GM12865 (cell line): ENCODE measurements at regions not wholly inside any gene's neighbourhood (a gene's known extent, or its start where the extent isn't known, plus 50 kb on each side); places are given as distances from the start of the nearest gene placed in this dataset.

Source experiments
- DNase-seq: peaks from one replicate; pipeline ENCODE4 v3.0.0; 2010; ENCODE audit warnings: low read depth
- H3K4me3 ChIP-seq: 2 replicates; pipeline ENCODE4 v1.5.1; 2011; ENCODE audit warnings: mild to moderate bottlenecking, low read depth, low read length, control low read depth
- TF ChIP-seq, protein P1 (sequence below): IDR thresholded peaks from 2 replicates; pipeline ENCODE4 v1.5.1; 2011; ENCODE audit warnings: low read length, control low read depth, low read depth, inconsistent platforms; ENCODE audit not compliant: insufficient read depth; ENCODE audit errors: missing control alignments

DNA sequence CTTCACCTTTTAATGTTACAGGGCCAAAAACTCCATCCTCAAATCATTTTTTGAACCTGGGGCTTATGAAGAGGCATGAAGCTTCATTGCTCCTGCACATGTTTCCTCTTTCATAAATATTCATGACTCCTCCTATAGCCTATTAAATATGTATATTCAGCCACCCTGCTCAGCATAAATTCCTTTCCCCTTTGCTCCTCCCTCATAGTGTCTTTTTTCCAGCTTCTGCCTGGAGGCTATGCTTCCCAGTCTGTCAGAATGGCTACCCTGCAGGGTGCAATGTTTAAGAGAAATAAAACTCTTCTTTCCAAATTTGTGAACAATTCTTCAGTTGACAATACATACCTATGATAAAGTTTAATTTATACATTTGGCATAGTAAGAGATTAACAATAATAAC, 1082.9 kb upstream of the CDH18 start:
- H3K4me3 ChIP-seq: no peak overlapping the region
- TF ChIP-seq, protein P1, sequence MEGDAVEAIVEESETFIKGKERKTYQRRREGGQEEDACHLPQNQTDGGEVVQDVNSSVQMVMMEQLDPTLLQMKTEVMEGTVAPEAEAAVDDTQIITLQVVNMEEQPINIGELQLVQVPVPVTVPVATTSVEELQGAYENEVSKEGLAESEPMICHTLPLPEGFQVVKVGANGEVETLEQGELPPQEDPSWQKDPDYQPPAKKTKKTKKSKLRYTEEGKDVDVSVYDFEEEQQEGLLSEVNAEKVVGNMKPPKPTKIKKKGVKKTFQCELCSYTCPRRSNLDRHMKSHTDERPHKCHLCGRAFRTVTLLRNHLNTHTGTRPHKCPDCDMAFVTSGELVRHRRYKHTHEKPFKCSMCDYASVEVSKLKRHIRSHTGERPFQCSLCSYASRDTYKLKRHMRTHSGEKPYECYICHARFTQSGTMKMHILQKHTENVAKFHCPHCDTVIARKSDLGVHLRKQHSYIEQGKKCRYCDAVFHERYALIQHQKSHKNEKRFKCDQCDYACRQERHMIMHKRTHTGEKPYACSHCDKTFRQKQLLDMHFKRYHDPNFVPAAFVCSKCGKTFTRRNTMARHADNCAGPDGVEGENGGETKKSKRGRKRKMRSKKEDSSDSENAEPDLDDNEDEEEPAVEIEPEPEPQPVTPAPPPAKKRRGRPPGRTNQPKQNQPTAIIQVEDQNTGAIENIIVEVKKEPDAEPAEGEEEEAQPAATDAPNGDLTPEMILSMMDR: no peak
- DNase-seq: no peak

DNA sequence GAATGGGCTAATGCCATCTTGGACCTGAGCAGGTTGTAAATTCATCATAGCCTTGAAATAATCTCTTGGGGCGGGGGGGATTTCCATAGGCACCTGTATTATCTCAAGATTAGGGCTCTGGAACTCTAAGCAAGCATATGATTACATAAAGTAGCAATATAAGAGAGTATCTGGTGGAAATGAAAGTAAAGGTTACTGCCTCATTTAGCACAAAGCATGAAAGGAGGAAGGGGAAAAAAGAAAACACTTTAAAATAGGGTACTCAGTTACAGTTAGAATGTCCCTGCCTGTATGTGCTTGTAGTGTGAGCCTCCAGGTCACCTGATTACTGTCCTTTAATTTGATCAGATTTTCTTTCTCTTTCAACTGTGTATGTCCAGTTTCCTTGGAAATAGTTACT, 1079.7 kb upstream of the CDH18 start:
- TF ChIP-seq, protein P1: no peak
- DNase-seq: no peak
- no peak overlapping the region for H3K4me3 ChIP-seq

DNA sequence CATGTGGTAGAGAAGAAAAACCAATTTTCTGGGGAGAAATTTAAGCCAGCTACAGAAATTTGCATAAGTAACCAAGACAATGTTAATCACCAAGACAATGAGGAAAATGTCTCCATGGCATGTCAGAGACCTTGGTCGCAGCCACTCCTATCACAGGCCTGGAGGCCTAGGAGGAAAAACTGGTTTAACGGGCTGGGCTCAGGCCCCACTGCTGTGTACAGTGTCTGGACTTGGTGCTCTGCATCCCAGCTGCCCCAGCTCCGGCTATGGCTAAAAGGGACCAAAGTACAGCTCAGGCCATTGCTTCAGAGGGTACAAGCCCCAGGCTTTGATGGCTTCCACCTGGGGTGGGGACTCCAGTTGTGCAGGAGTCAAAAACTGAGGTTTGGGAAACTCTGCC, 1075.1 kb upstream of the CDH18 start:
- DNase-seq: no peak
- TF ChIP-seq, protein P1: no peak
- no peak overlapping the region for H3K4me3 ChIP-seq

DNA sequence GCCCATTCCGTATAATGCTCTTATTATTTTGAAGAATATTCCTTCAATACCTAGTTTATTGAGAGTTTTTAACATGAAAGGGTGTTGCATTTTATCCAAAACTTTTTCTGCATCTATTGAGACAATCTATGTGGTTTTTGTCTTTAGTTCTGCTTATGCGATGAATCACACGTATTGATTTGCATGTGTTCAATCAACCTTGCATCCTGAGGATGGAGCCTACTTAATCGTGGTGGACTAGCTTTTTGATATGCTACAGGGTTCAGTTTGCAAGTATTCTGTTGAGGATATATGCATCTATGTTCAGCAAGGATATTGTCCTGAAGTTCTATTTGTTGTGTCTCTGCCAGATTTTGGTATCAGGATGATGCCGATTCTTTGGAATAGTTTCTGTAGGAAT, 1070.3 kb upstream of the CDH18 start:
- TF ChIP-seq, protein P1: no peak
- no peak overlapping the region for H3K4me3 ChIP-seq
- DNase-seq: no peak

DNA sequence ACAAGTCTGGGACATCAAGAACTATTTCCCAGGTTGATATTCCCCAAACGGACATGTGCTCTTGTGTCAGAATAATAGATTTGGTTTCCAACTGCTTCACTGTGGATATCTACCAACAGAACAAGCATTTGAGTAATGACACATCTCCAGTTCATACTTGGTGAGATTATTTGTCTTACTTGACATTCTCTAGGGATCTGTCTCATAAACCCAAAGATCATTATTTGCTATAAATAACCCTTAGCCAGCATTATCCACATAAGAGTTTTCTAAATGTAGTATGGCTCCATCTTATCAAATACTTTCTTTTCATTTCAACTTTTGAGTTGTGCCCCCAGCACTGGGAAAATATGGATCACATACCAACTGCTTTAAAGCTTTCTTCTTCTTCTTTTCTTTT, 1063.9 kb upstream of the CDH18 start:
- no peak overlapping the region for H3K4me3 ChIP-seq
- TF ChIP-seq, protein P1: no peak
- DNase-seq: no peak

DNA sequence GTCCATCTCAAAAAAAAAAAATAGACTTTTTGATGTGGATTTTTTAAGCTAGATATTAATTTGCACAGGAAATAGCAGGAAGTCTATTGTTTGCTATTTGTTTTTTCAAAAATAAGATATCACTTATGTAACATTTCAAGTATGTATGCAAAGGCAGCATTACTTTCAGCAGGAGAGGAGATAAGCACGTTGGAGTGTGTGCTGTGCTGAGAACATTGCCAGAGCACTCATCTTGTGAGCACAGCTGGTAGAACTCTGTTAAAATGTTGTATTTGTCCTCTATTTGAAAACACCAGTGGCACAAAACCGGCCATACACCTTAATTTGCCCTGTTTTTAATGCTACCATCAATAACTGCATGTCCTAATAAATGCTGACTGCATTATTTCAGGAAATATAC, 1061.9 kb upstream of the CDH18 start:
- TF ChIP-seq, protein P1: no peak
- DNase-seq: no peak
- no peak overlapping the region for H3K4me3 ChIP-seq

DNA sequence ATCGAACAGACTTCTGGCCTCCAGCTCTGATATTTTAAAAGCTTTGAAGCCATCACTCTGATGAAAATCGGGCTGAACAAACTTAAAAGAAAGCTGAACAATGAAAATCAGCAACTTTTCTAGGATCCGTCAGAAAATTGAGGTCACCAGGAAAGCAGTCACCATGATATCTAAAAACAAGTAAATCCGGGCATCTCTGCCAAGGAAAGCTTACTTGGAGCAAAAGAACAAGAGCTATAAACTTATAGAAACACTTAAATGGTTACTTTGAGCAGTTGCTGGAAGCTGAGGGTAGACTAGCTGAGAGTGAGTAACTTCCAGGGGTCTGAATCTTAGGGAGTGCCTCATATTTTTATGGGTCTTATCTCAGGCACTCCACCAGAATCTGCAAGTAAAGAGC, 1043.0 kb upstream of the CDH18 start:
- no peak overlapping the region for H3K4me3 ChIP-seq
- TF ChIP-seq, protein P1: no peak
- no peak for DNase-seq
